ENCODE measurements at regions not wholly inside any gene's neighbourhood (a gene's known extent, or its start where the extent isn't known, plus 50 kb on each side); places are given as distances from the start of the nearest gene placed in this dataset.

DNA sequence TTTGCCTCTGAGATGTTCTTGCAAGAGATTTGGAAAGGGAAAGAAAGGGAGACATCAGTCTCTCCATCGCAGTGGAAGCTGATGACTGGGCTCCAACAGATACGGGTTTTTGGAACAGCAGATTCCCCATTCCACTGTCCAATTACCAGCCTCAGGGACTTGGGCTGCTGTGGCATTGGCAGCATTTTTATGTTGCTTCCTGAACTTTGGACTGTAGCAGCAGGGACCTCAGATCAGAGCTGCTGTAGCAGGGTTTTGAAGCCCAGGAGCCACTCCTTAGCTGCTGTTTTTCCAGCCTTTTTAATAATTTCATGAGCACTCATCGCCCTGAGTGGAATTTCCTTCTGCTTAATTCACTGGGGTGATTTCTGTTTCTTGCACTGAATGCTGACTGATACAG, 135.7 kb upstream of the SLCO3A1 start:
- TF ChIP-seq, protein P1, sequence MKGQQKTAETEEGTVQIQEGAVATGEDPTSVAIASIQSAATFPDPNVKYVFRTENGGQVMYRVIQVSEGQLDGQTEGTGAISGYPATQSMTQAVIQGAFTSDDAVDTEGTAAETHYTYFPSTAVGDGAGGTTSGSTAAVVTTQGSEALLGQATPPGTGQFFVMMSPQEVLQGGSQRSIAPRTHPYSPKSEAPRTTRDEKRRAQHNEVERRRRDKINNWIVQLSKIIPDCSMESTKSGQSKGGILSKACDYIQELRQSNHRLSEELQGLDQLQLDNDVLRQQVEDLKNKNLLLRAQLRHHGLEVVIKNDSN (IDR thresholded peaks at IDR 0.05) = no peak
- TF ChIP-seq EP300 (IDR thresholded peaks at IDR 0.05; ENCODE audit: borderline replicate concordance) (no peak), TEAD4 (IDR thresholded peaks at IDR 0.05) (no peak), RAD21 (IDR thresholded peaks at IDR 0.05; ENCODE audit: low read depth) (no peak)
- TF ChIP-seq, protein P2, sequence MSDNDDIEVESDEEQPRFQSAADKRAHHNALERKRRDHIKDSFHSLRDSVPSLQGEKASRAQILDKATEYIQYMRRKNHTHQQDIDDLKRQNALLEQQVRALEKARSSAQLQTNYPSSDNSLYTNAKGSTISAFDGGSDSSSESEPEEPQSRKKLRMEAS (IDR thresholded peaks at IDR 0.05) = no peak
